ENCODE measurements at regions not wholly inside any gene's neighbourhood (a gene's known extent, or its start where the extent isn't known, plus 50 kb on each side); places are given as distances from the start of the nearest gene placed in this dataset.

GRCh38 chr1:222464841-222465210, 83.1 kb downstream of the HHIPL2 start:
- TF ChIP-seq CTCF (conservative IDR thresholded peaks at IDR 0.05), result no peak
- Histone ChIP-seq H3K27ac (ENCODE audit: insufficient read length, low read depth, low read length) (no peak overlapping the region), H3K23me2 (ENCODE audit: insufficient read length, low read depth, low read length, poor library complexity, severe bottlenecking) (no peaks in the 10 kb centered on the region), H2AFZ (ENCODE audit: low read length) (no peak overlapping the region), H4K8ac (replicated peaks; ENCODE audit: insufficient read length, low read depth, low read length) (no peak overlapping the region), H3K9ac (ENCODE audit: extremely low read depth, insufficient read length, low read length) (no peak overlapping the region), H3K79me2 (ENCODE audit: insufficient read depth, low read length) (no peaks in the 10 kb centered on the region), H3K79me1 (ENCODE audit: insufficient read depth, low read depth, low read length, poor library complexity, severe bottlenecking) (no peaks in the 10 kb centered on the region), H3K4ac (ENCODE audit: low read depth, low read length) (no peak overlapping the region), H4K91ac (ENCODE audit: insufficient read length, low read depth, low read length) (no peak overlapping the region), H3K4me2 (ENCODE audit: insufficient read depth, insufficient read length, low read length) (peak overlapping the region; percentile 52), H3K14ac (ENCODE audit: insufficient read depth, low read length) (no peak overlapping the region), H3K27me3 (ENCODE audit: insufficient read depth, low read length) (no peaks in the 10 kb centered on the region; the same call in 1 of the 2 replicates), H2BK12ac (ENCODE audit: insufficient read length, low read depth, low read length) (no peak overlapping the region), H2BK120ac (ENCODE audit: low read depth, low read length, poor library complexity, severe bottlenecking) (no peak overlapping the region), H3K56ac (ENCODE audit: insufficient read length, low read depth, low read length) (no peak overlapping the region), H2BK15ac (ENCODE audit: low read depth, low read length) (no peak overlapping the region), H2BK5ac (ENCODE audit: insufficient read length, low read length) (no peak overlapping the region), H2BK20ac (ENCODE audit: low read depth, low read length, poor library complexity, severe bottlenecking) (no peak overlapping the region), H3K23ac (ENCODE audit: insufficient read length, low read depth, low read length) (no peak overlapping the region), H2AK5ac (ENCODE audit: insufficient read length, low read length) (no peak overlapping the region), H3K18ac (ENCODE audit: insufficient read length, low read depth, low read length) (no peak overlapping the region), H4K20me1 (ENCODE audit: control insufficient read depth, insufficient read depth, insufficient read length) (no peaks in the 10 kb centered on the region), H3T11ph (ENCODE audit: low read length) (no peak overlapping the region), H3K9me3 (ENCODE audit: control insufficient read depth, low read depth, low read length) (no peaks in the 10 kb centered on the region), H3K4me1 (ENCODE audit: insufficient read depth, low read length) (no peaks in the 10 kb centered on the region), H4K5ac (ENCODE audit: insufficient read length, low read depth, low read length) (no peak overlapping the region)
- H3K36me3 Mint-ChIP-seq (ENCODE audit: insufficient read depth in 1 of 3, low read depth in 3 of 3), result no peaks in the 10 kb centered on the region; a peak in 1 of 7 replicates
- peaks cover 3 to 7% of the 10 kb centered on the region in 2 experiments; a peak in 3 of 4 replicates for H3K4me1 Mint-ChIP-seq
- DNase-seq, result peak; percentile 56
- peaks cover 13% of the 10 kb centered on the region for H3K27me3 Mint-ChIP-seq (ENCODE audit: low read depth)
- WGBS (ENCODE audit: extremely low coverage, insufficient read length, low lambda C conversion rate), result no CpG with 5 or more reads among the region's 10 CpGs
- H3K27ac Mint-ChIP-seq, result no peak overlapping the region
- peaks cover 0 to 3% of the 10 kb centered on the region in 2 experiments; a peak in 2 of 5 replicates for H3K9me3 Mint-ChIP-seq
- H3K4me3 Mint-ChIP-seq, result peak overlapping the region; percentile 74 to 86
